ENCODE measurements at regions not wholly inside any gene's neighbourhood (a gene's known extent, or its start where the extent isn't known, plus 50 kb on each side); places are given as distances from the start of the nearest gene placed in this dataset.

GRCh38 chr16:25426829-25427228 is 169.2 kb upstream of the ZKSCAN2 start:
- TF ChIP-seq EZH2phosphoT487 (IDR thresholded peaks at IDR 0.05; ENCODE audit: low read depth): no peak
- TF ChIP-seq CTCF (IDR thresholded peaks at IDR 0.05; ENCODE audit: low read depth, low read length): no peak
- no peaks in the 10 kb centered on the region for H3K4me1 ChIP-seq (ENCODE audit: low read length)
- H3K4me3 ChIP-seq (ENCODE audit: low read length): no peak overlapping the region
- H4K20me1 ChIP-seq (ENCODE audit: insufficient read depth, low read length): no peaks in the 10 kb centered on the region
- no peak overlapping the region for H3K9ac ChIP-seq (ENCODE audit: low read length)
- H3K27me3 ChIP-seq (ENCODE audit: low read depth, low read length): 0 out of 2 replicates have a peak, but pooled peaks cover 3% of the 10 kb centered on the region
- no peak overlapping the region for H3K27ac ChIP-seq (ENCODE audit: low read length)
- H3K36me3 ChIP-seq (replicated peaks; ENCODE audit: low read depth, low read length): no peaks in the 10 kb centered on the region
- no peaks in the 10 kb centered on the region for H3K9me3 ChIP-seq (ENCODE audit: insufficient read depth, low read length)
- H3K4me2 ChIP-seq (ENCODE audit: low read length): no peak overlapping the region
- no peaks in the 10 kb centered on the region for H3K79me2 ChIP-seq (ENCODE audit: low read length)
- H2AFZ ChIP-seq (ENCODE audit: low read depth, low read length): no peak overlapping the region

GRCh38 chr16:25419681-25420080 is 162.0 kb upstream of the ZKSCAN2 start:
- Histone ChIP-seq H4K20me1 (ENCODE audit: insufficient read depth, low read length) (no peaks in the 10 kb centered on the region), H3K9me3 (ENCODE audit: insufficient read depth, low read length) (no peaks in the 10 kb centered on the region), H3K4me2 (ENCODE audit: low read length) (no peak overlapping the region), H3K36me3 (replicated peaks; ENCODE audit: low read depth, low read length) (no peaks in the 10 kb centered on the region), H3K27ac (ENCODE audit: low read length) (no peak overlapping the region), H3K4me3 (ENCODE audit: low read length) (no peak overlapping the region), H2AFZ (ENCODE audit: low read depth, low read length) (no peak overlapping the region), H3K4me1 (ENCODE audit: low read length) (no peaks in the 10 kb centered on the region), H3K79me2 (ENCODE audit: low read length) (no peaks in the 10 kb centered on the region), H3K9ac (ENCODE audit: low read length) (no peak overlapping the region), H3K27me3 (ENCODE audit: low read depth, low read length) (0 out of 2 replicates have a peak, but pooled peaks cover 3% of the 10 kb centered on the region)
- TF ChIP-seq CTCF (IDR thresholded peaks at IDR 0.05; ENCODE audit: low read depth, low read length): no peak
- TF ChIP-seq EZH2phosphoT487 (IDR thresholded peaks at IDR 0.05; ENCODE audit: low read depth): no peak

GRCh38 chr16:25419153-25419552 is 161.5 kb upstream of the ZKSCAN2 start:
- H3K27ac ChIP-seq (ENCODE audit: low read length): no peak overlapping the region
- no peaks in the 10 kb centered on the region for H3K79me2 ChIP-seq (ENCODE audit: low read length)
- 0 out of 2 replicates have a peak, but pooled peaks cover 3% of the 10 kb centered on the region for H3K27me3 ChIP-seq (ENCODE audit: low read depth, low read length)

GRCh38 chr16:25416002-25416401 is 158.4 kb upstream of the ZKSCAN2 start:
- Histone ChIP-seq H4K20me1 (ENCODE audit: insufficient read depth, low read length) (no peaks in the 10 kb centered on the region), H3K27me3 (ENCODE audit: low read depth, low read length) (no peaks in the 10 kb centered on the region), H3K27ac (ENCODE audit: low read length) (no peak overlapping the region), H3K36me3 (replicated peaks; ENCODE audit: low read depth, low read length) (no peaks in the 10 kb centered on the region), H3K4me2 (ENCODE audit: low read length) (no peak overlapping the region), H3K4me1 (ENCODE audit: low read length) (no peaks in the 10 kb centered on the region), H3K4me3 (ENCODE audit: low read length) (no peak overlapping the region), H3K9ac (ENCODE audit: low read length) (no peak overlapping the region), H2AFZ (ENCODE audit: low read depth, low read length) (no peak overlapping the region), H3K9me3 (ENCODE audit: insufficient read depth, low read length) (no peaks in the 10 kb centered on the region), H3K79me2 (ENCODE audit: low read length) (no peaks in the 10 kb centered on the region)
- no peak for TF ChIP-seq CTCF (IDR thresholded peaks at IDR 0.05; ENCODE audit: low read depth, low read length)
- TF ChIP-seq EZH2phosphoT487 (IDR thresholded peaks at IDR 0.05; ENCODE audit: low read depth): no peak

More at GRCh38 chr16:25419153-25419552, 161.5 kb upstream of the ZKSCAN2 start:
- no peak overlapping the region for H3K4me2 ChIP-seq (ENCODE audit: low read length)
- no peak overlapping the region for H2AFZ ChIP-seq (ENCODE audit: low read depth, low read length)
- H3K9ac ChIP-seq (ENCODE audit: low read length): no peak overlapping the region
- no peak for TF ChIP-seq CTCF (IDR thresholded peaks at IDR 0.05; ENCODE audit: low read depth, low read length)
- no peak overlapping the region for H3K4me3 ChIP-seq (ENCODE audit: low read length)
- H3K36me3 ChIP-seq (replicated peaks; ENCODE audit: low read depth, low read length): no peaks in the 10 kb centered on the region
- H4K20me1 ChIP-seq (ENCODE audit: insufficient read depth, low read length): no peaks in the 10 kb centered on the region
- H3K9me3 ChIP-seq (ENCODE audit: insufficient read depth, low read length): no peaks in the 10 kb centered on the region
- no peaks in the 10 kb centered on the region for H3K4me1 ChIP-seq (ENCODE audit: low read length)
